ENCODE measurements at regions not wholly inside any gene's neighbourhood (a gene's known extent, or its start where the extent isn't known, plus 50 kb on each side); places are given as distances from the start of the nearest gene placed in this dataset.

- no peak for TF ChIP-seq EZH2 (IDR thresholded peaks at IDR 0.05; ENCODE audit: insufficient read depth, low read length)
- no peak for TF ChIP-seq CTCF (IDR thresholded peaks at IDR 0.05; ENCODE audit: insufficient read depth, low read depth, low read length)
Measured at GRCh38 chr7:69090936-69091335, 507.3 kb upstream of the AUTS2 start.

Measured in astrocyte (in vitro differentiated cells and primary cell).